OCI-LY1 (cell line): ENCODE measurements at regions not wholly inside any gene's neighbourhood (a gene's known extent, or its start where the extent isn't known, plus 50 kb on each side); places are given as distances from the start of the nearest gene placed in this dataset.

Experiments used
- H2AFZ ChIP-seq: fragments of 200-600 bp; sonication (generic), shearing (Covaris generic); 2 replicates; pipeline ENCODE4 v1.6.0; 2014; ENCODE audit warnings: antibody characterized with exemption, mild to moderate bottlenecking, low read length
- H3F3A ChIP-seq: fragments of 200-600 bp; sonication (generic), shearing (Covaris generic); 2 replicates; pipeline ENCODE4 v1.6.0; 2014; ENCODE audit warnings: mild to moderate bottlenecking, antibody characterized with exemption, low read length, moderate library complexity; ENCODE audit not compliant: insufficient read depth
- H3K27ac ChIP-seq: fragments of 200-600 bp; sonication (generic); 2 replicates; pipeline ENCODE4 v1.5.1; 2014; ENCODE audit warnings: low read length, mixed run types, mild to moderate bottlenecking, low read depth; ENCODE audit not compliant: poor library complexity, severe bottlenecking
- H3K27me3 ChIP-seq: fragments of 200-600 bp; sonication (generic); 2 replicates; pipeline ENCODE4 v1.6.0; 2014; ENCODE audit warnings: antibody characterized with exemption, mild to moderate bottlenecking, low read length, moderate library complexity; ENCODE audit not compliant: insufficient read depth
- H3K36me3 ChIP-seq: fragments of 200-600 bp; sonication (generic); 2 replicates; pipeline ENCODE4 v1.6.1; 2014; ENCODE audit warnings: mild to moderate bottlenecking, antibody characterized with exemption, low read length, moderate library complexity, mixed read lengths; ENCODE audit not compliant: insufficient read depth
- H3K4me1 ChIP-seq: fragments of 200-600 bp; sonication (generic); 2 replicates; pipeline ENCODE4 v1.5.1; 2014; ENCODE audit warnings: mild to moderate bottlenecking, low read length, moderate library complexity; ENCODE audit not compliant: insufficient read depth, severe bottlenecking
- H3K4me2 ChIP-seq: fragments of 200-600 bp; sonication (generic), shearing (Covaris generic); 2 replicates; pipeline ENCODE4 v1.6.1; 2014; ENCODE audit warnings: low read length
- H3K4me3 ChIP-seq: fragments of 200-600 bp; sonication (generic); 2 replicates; pipeline ENCODE4 v1.5.1; 2014; ENCODE audit warnings: low read length, low read depth, mild to moderate bottlenecking, mixed read lengths; ENCODE audit not compliant: poor library complexity, severe bottlenecking
- H3K79me2 ChIP-seq: fragments of 200-600 bp; shearing (Covaris generic); 2 replicates; pipeline ENCODE4 v1.6.1; 2016; ENCODE audit warnings: mixed run types, low read length, mixed read lengths; ENCODE audit not compliant: insufficient read depth
- H3K9ac ChIP-seq: fragments of 200-600 bp; sonication (generic), shearing (Covaris generic); 2 replicates; pipeline ENCODE4 v1.6.1; 2014; ENCODE audit warnings: mild to moderate bottlenecking, low read length, mixed read lengths
- H3K9me2 ChIP-seq: fragments of 200-600 bp; sonication (generic), shearing (Covaris generic); 2 replicates; pipeline ENCODE4 v1.6.1; 2014; ENCODE audit warnings: low read depth, mild to moderate bottlenecking, low read length, mixed read lengths
- H3K9me3 ChIP-seq: fragments of 200-600 bp; shearing (Covaris generic); 2 replicates; pipeline ENCODE4 v1.6.1; 2014; ENCODE audit warnings: low read length, mixed read lengths
- H4K20me1 ChIP-seq: fragments of 200-600 bp; sonication (generic), shearing (Covaris generic); 2 replicates; pipeline ENCODE4 v1.6.0; 2016; ENCODE audit warnings: mild to moderate bottlenecking, low read length; ENCODE audit not compliant: insufficient read depth
- EZH2 ChIP-seq: fragments of 200-600 bp; sonication (generic), shearing (Covaris generic); IDR thresholded peaks from 2 replicates; pipeline ENCODE4 v1.8.0; 2017; ENCODE audit warnings: borderline replicate concordance, mixed run types, mild to moderate bottlenecking, antibody characterized with exemption, low read length, moderate library complexity, mixed read lengths
- TF ChIP-seq, protein P1 (sequence below): fragments of 200-600 bp; sonication (generic), shearing (Covaris generic); IDR thresholded peaks from 2 replicates; pipeline ENCODE4 v1.5.1; 2017; ENCODE audit warnings: mild to moderate bottlenecking, antibody characterized with exemption, low read length, moderate library complexity, mixed read lengths

GRCh38 chr3:98968347-98968746 is 66.9 kb upstream of the DCBLD2 start:
- Histone ChIP-seq H3K4me2 (no peak overlapping the region), H3K9ac (no peak overlapping the region), H3K36me3 (no peaks in the 10 kb centered on the region), H3F3A (no peaks in the 10 kb centered on the region), H3K9me2 (no peaks in the 10 kb centered on the region), H3K27me3 (no peaks in the 10 kb centered on the region), H3K9me3 (no peaks in the 10 kb centered on the region), H2AFZ (no peak overlapping the region), H3K27ac (no peak overlapping the region), H4K20me1 (no peaks in the 10 kb centered on the region), H3K79me2 (no peaks in the 10 kb centered on the region), H3K4me3 (no peak overlapping the region), H3K4me1 (no peaks in the 10 kb centered on the region)
- TF ChIP-seq EZH2: no peak
- TF ChIP-seq, protein P1, sequence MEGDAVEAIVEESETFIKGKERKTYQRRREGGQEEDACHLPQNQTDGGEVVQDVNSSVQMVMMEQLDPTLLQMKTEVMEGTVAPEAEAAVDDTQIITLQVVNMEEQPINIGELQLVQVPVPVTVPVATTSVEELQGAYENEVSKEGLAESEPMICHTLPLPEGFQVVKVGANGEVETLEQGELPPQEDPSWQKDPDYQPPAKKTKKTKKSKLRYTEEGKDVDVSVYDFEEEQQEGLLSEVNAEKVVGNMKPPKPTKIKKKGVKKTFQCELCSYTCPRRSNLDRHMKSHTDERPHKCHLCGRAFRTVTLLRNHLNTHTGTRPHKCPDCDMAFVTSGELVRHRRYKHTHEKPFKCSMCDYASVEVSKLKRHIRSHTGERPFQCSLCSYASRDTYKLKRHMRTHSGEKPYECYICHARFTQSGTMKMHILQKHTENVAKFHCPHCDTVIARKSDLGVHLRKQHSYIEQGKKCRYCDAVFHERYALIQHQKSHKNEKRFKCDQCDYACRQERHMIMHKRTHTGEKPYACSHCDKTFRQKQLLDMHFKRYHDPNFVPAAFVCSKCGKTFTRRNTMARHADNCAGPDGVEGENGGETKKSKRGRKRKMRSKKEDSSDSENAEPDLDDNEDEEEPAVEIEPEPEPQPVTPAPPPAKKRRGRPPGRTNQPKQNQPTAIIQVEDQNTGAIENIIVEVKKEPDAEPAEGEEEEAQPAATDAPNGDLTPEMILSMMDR: no peak

GRCh38 chr3:98967758-98968157 is 66.3 kb upstream of the DCBLD2 start:
- Histone ChIP-seq H3F3A (no peaks in the 10 kb centered on the region), H3K4me2 (no peak overlapping the region), H3K27ac (no peak overlapping the region), H2AFZ (no peak overlapping the region), H3K9me2 (no peaks in the 10 kb centered on the region), H3K9ac (no peak overlapping the region), H3K27me3 (no peaks in the 10 kb centered on the region), H3K9me3 (no peaks in the 10 kb centered on the region), H3K36me3 (no peaks in the 10 kb centered on the region), H3K4me3 (no peak overlapping the region), H4K20me1 (no peaks in the 10 kb centered on the region), H3K79me2 (no peaks in the 10 kb centered on the region), H3K4me1 (no peaks in the 10 kb centered on the region)
- no peak for TF ChIP-seq EZH2
- TF ChIP-seq, protein P1: no peak

DNA sequence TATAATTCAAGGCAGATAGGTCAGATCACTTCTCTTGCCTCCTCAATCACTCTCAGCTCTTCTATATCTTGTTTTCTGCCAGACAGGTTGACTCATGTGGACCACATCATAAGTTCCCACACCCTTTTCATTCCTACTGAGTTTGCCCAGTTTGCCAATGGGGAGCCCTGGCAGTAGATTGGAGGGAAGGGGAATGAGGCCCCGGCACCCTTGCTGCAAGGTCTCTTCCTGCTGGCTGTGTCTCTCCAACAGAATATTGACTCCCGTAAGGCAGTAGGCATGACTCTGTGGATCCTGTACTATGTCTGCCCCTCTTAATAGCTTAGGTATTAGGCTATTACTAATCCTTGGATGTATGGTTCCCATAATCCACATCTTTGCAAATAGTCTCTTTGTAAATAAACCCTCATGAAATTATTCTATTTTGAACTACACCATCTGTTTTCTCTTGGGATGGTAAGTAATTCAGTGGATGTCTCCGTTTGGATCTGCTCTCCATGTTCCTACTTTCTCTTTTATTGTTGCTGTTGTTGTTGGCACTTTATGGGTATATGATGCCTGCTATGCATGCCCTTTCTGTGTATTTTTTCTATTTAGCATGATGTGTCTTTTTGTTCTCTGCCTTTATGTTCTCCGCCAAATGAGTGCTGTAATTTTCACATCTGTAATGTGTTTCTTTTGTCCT is 65.5 kb upstream of the DCBLD2 start:
- no peaks in the 10 kb centered on the region for H3K36me3 ChIP-seq
- no peaks in the 10 kb centered on the region for H3F3A ChIP-seq
- H3K4me2 ChIP-seq: no peak overlapping the region
- H3K9ac ChIP-seq: no peak overlapping the region
- no peaks in the 10 kb centered on the region for H3K4me1 ChIP-seq
- H3K27me3 ChIP-seq: no peaks in the 10 kb centered on the region
- no peak overlapping the region for H3K27ac ChIP-seq
- no peaks in the 10 kb centered on the region for H3K79me2 ChIP-seq
- no peak overlapping the region for H2AFZ ChIP-seq
- no peaks in the 10 kb centered on the region for H4K20me1 ChIP-seq
- H3K4me3 ChIP-seq: no peak overlapping the region
- TF ChIP-seq, protein P1: no peak
- no peak for TF ChIP-seq EZH2
- no peaks in the 10 kb centered on the region for H3K9me3 ChIP-seq
- no peaks in the 10 kb centered on the region for H3K9me2 ChIP-seq
